Sigmoid colon (tissue), 4 donors: ENCODE measurements at regions not wholly inside any gene's neighbourhood (a gene's known extent, or its start where the extent isn't known, plus 50 kb on each side); places are given as distances from the start of the nearest gene placed in this dataset.

Experiments
- EP300 ChIP-seq, 4 donors: sonication (generic); formaldehyde crosslinking; IDR thresholded peaks; one replicate each; pipeline ENCODE4 v1.6.1; 2017; ENCODE audit warnings: antibody characterized with exemption in 4 of 4
- POLR2A ChIP-seq, 2 donors: fragments of 450-650 bp; IDR thresholded peaks; one replicate each; pipeline ENCODE4 v1.6.1; 2016; ENCODE audit warnings: antibody characterized with exemption in 2 of 2, mild to moderate bottlenecking in 2 of 2, moderate library complexity in 2 of 2
- POLR2AphosphoS5 ChIP-seq, 4 donors: sonication (generic); formaldehyde crosslinking; IDR thresholded peaks; one replicate each; pipeline ENCODE4 v1.6.1; 2017; ENCODE audit warnings: antibody characterized with exemption in 4 of 4
- TF ChIP-seq, protein P1 (sequence below), 4 experiments: fragments of 450-650 bp in 3 of 4; fragments of 200-600 bp in 1 of 4; IDR thresholded peaks; one replicate each; pipeline ENCODE4 v1.5.1; 2016 to 2019; ENCODE audit warnings: antibody characterized with exemption in 4 of 4, mild to moderate bottlenecking in 3 of 4, moderate library complexity in 2 of 4

DNA sequence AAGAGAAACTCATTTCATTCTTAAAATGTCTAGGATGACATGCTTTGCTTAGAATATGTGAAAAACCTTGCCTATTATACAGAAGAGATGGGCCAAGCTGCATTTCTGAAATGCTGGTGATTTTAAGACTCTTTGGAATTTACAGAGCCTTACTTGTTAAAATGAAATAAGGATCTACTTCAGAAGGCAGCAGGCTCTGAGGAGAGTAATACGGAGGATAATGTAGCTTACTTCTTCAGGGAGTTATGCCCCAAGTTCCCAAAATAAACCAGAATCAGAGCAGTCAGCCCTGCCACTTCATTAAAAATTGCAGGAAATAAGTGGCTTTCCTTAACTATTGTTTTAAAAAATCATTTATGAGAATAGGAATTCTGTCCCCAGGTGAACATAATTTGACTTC is 1000.3 kb upstream of the RAG2 start:
- TF ChIP-seq EP300 (IDR thresholded peaks at IDR 0.05): no peak
- TF ChIP-seq, protein P1, sequence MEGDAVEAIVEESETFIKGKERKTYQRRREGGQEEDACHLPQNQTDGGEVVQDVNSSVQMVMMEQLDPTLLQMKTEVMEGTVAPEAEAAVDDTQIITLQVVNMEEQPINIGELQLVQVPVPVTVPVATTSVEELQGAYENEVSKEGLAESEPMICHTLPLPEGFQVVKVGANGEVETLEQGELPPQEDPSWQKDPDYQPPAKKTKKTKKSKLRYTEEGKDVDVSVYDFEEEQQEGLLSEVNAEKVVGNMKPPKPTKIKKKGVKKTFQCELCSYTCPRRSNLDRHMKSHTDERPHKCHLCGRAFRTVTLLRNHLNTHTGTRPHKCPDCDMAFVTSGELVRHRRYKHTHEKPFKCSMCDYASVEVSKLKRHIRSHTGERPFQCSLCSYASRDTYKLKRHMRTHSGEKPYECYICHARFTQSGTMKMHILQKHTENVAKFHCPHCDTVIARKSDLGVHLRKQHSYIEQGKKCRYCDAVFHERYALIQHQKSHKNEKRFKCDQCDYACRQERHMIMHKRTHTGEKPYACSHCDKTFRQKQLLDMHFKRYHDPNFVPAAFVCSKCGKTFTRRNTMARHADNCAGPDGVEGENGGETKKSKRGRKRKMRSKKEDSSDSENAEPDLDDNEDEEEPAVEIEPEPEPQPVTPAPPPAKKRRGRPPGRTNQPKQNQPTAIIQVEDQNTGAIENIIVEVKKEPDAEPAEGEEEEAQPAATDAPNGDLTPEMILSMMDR (IDR thresholded peaks at IDR 0.05): no peak
- TF ChIP-seq POLR2AphosphoS5 (IDR thresholded peaks at IDR 0.05): no peak
- TF ChIP-seq POLR2A (IDR thresholded peaks at IDR 0.05): no peak
